ENCODE measurements at regions not wholly inside any gene's neighbourhood (a gene's known extent, or its start where the extent isn't known, plus 50 kb on each side); places are given as distances from the start of the nearest gene placed in this dataset.

DNA sequence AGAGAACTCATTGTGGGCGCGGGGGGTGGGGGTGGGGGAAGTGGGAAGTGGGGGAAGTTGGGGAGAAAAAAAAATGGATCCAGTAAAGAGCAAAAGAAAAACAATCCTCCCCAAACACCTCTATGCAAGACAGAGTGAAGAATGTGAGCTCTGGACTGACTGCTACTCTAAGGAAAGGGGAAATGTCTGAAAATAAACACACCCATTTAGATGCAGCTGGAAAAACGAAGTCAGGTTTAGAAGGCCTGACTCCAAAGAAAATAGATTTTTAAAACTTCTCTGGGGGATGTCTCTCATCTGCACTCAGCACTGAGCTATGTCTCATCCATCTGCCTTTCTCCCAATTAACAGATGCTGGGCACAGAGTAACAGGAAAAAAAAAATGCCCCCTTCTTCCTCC lies 904.4 kb downstream of the GALC start:
- Mint-ChIP-seq H3K9me3 (peaks cover 16% of the 10 kb centered on the region), H3K4me1 (ENCODE audit: low read depth) (no peaks in the 10 kb centered on the region), H3K27me3 (no peaks in the 10 kb centered on the region), H3K4me3 (no peak overlapping the region), H3K36me3 (ENCODE audit: low read depth) (no peaks in the 10 kb centered on the region), H3K27ac (no peak overlapping the region)
- no peak for DNase-seq

DNA sequence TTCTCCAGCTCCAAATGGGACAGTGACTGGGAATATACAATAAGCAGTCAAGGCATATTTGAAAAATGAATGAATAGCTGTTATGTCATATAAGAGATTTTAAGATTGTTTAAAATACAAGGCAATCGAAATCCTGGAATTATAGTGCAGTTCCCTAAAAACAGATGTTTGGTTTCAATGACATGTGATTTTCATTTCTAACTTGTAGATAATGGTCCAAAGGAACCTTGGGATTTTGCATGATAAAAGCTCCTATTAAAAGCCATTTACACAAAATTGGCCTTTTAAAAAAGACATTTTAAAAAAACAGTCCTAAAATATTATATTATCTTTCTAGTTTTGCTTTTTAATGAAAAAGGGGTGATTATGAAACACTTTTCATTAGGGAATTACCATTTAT lies 905.1 kb downstream of the GALC start:
- H3K4me1 Mint-ChIP-seq (ENCODE audit: low read depth) = no peaks in the 10 kb centered on the region
- no peak overlapping the region for H3K27ac Mint-ChIP-seq
- H3K4me3 Mint-ChIP-seq = no peak overlapping the region
- no peak for DNase-seq
- no peaks in the 10 kb centered on the region for H3K27me3 Mint-ChIP-seq
- peaks cover 16% of the 10 kb centered on the region for H3K9me3 Mint-ChIP-seq
- no peaks in the 10 kb centered on the region for H3K36me3 Mint-ChIP-seq (ENCODE audit: low read depth)

DNA sequence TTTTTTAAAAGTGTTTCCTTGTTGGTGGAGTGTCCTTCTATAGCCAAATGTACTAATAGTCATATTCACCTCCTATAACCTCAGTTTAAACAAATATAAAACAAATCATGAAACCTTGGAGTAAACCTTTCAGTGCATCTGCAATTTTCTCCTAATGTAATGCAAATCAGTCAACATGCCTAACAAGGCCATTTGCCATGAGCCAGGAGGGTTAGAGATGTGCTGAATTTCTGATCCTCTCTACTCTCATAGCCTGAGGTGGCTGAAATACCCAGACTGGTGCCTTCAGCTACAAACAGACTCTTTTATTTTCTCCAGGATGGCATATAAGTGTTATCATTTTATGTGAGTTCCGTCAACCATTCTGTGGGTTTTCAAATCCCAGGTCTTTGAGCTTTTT lies 908.1 kb downstream of the GALC start:
- Mint-ChIP-seq H3K27me3 (no peaks in the 10 kb centered on the region), H3K4me1 (ENCODE audit: low read depth) (no peaks in the 10 kb centered on the region), H3K36me3 (ENCODE audit: low read depth) (no peaks in the 10 kb centered on the region), H3K4me3 (no peak overlapping the region), H3K9me3 (peaks cover 12% of the 10 kb centered on the region), H3K27ac (no peak overlapping the region)
- no peak for DNase-seq

- DNase-seq = no peak
- no peaks in the 10 kb centered on the region for H3K4me1 Mint-ChIP-seq (ENCODE audit: low read depth)
- H3K36me3 Mint-ChIP-seq (ENCODE audit: low read depth) = no peaks in the 10 kb centered on the region
- H3K27me3 Mint-ChIP-seq = no peaks in the 10 kb centered on the region
- peaks cover 15% of the 10 kb centered on the region for H3K9me3 Mint-ChIP-seq
- no peak overlapping the region for H3K4me3 Mint-ChIP-seq
- no peak overlapping the region for H3K27ac Mint-ChIP-seq
Measured at GRCh38 chr14:87082917-87083316, 910.1 kb downstream of the GALC start.

DNA sequence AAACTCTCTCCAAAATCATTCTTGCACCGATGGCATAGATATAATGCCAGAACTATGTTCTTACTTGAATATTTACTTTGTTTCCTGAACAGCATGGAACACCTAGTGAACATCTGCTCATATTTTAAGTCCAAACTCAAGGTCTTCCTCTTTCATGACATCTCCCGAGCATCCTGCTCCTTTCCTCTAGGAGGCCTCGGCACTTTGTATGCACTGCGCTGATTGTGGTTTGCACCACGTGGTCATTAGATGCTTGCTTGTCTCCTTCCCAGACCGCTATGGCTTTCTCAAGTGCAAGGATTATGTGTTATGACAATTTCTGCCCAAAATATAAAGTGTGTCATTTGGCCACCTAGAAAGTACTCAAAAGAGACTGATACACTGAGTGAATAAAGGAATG lies 912.0 kb downstream of the GALC start:
- H3K27me3 Mint-ChIP-seq = no peaks in the 10 kb centered on the region
- no peaks in the 10 kb centered on the region for H3K36me3 Mint-ChIP-seq (ENCODE audit: low read depth)
- no peak overlapping the region for H3K27ac Mint-ChIP-seq
- DNase-seq = no peak
- no peak overlapping the region for H3K4me3 Mint-ChIP-seq
- H3K9me3 Mint-ChIP-seq = peaks cover 15% of the 10 kb centered on the region
- H3K4me1 Mint-ChIP-seq (ENCODE audit: low read depth) = no peaks in the 10 kb centered on the region

GRCh38 chr14:87080146-87080545 lies 912.8 kb downstream of the GALC start:
- Mint-ChIP-seq H3K27me3 (no peaks in the 10 kb centered on the region), H3K4me3 (no peak overlapping the region), H3K36me3 (ENCODE audit: low read depth) (no peaks in the 10 kb centered on the region), H3K4me1 (ENCODE audit: low read depth) (no peaks in the 10 kb centered on the region), H3K27ac (no peak overlapping the region), H3K9me3 (peaks cover 15% of the 10 kb centered on the region)
- no peak for DNase-seq

- H3K4me3 Mint-ChIP-seq = no peak overlapping the region
- H3K9me3 Mint-ChIP-seq = peaks cover 12% of the 10 kb centered on the region
- H3K4me1 Mint-ChIP-seq (ENCODE audit: low read depth) = no peaks in the 10 kb centered on the region
- H3K36me3 Mint-ChIP-seq (ENCODE audit: low read depth) = no peaks in the 10 kb centered on the region
- no peaks in the 10 kb centered on the region for H3K27me3 Mint-ChIP-seq
- DNase-seq = no peak
- no peak overlapping the region for H3K27ac Mint-ChIP-seq
Measured at GRCh38 chr14:87079416-87079815, 913.6 kb downstream of the GALC start.

- Mint-ChIP-seq H3K4me3 (no peak overlapping the region), H3K27ac (no peak overlapping the region)
- no peak for DNase-seq
Measured at GRCh38 chr14:87076922-87077321, 916.1 kb downstream of the GALC start.

GRCh38 chr14:87076146-87076545 lies 916.8 kb downstream of the GALC start:
- Mint-ChIP-seq H3K4me3 (no peak overlapping the region), H3K27me3 (no peaks in the 10 kb centered on the region)

More at GRCh38 chr14:87076922-87077321, 916.1 kb downstream of the GALC start:
- Mint-ChIP-seq H3K9me3 (peaks cover 6% of the 10 kb centered on the region), H3K27me3 (no peaks in the 10 kb centered on the region), H3K36me3 (ENCODE audit: low read depth) (no peaks in the 10 kb centered on the region), H3K4me1 (ENCODE audit: low read depth) (no peaks in the 10 kb centered on the region)

DNA sequence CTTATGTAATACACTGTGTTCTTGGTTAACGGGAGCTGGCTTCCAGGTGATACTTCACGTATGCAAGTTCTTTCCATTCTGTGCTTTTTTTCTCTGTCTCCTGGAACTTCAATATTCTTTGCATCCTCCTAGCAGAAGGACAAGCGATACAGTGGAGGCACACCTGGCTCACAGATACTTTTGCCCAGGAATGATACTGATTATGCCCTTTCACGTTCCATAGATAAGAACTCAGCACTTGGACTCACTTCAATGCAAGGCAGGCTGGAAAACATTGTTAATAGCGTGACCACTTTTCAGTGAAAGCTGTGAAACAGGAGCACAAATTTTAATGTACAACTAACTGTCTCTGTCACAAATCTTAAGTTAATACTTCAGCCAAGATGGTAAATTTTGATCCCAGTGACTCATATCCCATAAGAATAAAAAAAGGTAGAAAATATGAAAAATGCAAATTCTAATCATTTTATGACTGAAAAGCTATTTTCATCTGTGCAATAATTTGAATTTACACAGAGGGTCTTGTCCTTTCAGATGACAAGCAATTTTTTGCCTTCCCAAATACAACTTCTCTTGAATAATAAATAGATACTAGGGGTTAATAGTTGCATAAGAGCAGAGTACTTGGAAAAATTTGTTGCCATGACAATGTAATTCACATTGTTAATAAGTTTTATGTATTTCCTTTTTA lies 919.0 kb downstream of the GALC start:
- no peak overlapping the region for H3K27ac Mint-ChIP-seq
- H3K36me3 Mint-ChIP-seq (ENCODE audit: low read depth) = no peaks in the 10 kb centered on the region
- no peaks in the 10 kb centered on the region for H3K27me3 Mint-ChIP-seq
- H3K9me3 Mint-ChIP-seq = peaks cover 11% of the 10 kb centered on the region
- no peak overlapping the region for H3K4me3 Mint-ChIP-seq
- DNase-seq = no peak
- H3K4me1 Mint-ChIP-seq (ENCODE audit: low read depth) = no peaks in the 10 kb centered on the region

More at GRCh38 chr14:87076146-87076545, 916.8 kb downstream of the GALC start:
- Mint-ChIP-seq H3K36me3 (ENCODE audit: low read depth) (no peaks in the 10 kb centered on the region), H3K9me3 (peaks cover 11% of the 10 kb centered on the region), H3K4me1 (ENCODE audit: low read depth) (no peaks in the 10 kb centered on the region), H3K27ac (no peak overlapping the region)
- no peak for DNase-seq

- H3K27ac Mint-ChIP-seq = no peak overlapping the region
- DNase-seq = no peak
Measured at GRCh38 chr14:87067591-87067990, 925.4 kb downstream of the GALC start.

DNA sequence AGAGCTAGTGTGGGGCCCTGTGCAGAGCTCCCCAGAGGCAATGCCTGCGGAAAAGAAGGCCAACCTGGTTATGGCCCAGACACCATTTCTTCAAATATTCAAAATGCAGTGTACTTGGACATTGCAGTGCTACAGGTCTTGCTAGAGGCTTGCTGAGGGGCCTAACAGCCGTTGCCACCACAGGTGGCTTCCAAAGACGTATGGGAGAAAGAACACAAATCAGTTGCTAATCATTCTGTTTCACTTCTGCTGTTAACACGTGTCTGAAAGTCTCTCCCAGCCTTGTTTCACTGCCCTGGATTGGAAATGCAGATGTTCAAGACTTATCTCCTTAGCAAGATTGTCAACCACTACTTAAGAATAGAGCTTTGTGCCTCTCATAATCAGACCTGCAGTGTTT lies 925.9 kb downstream of the GALC start:
- Mint-ChIP-seq H3K27ac (no peak overlapping the region), H3K4me1 (ENCODE audit: low read depth) (no peaks in the 10 kb centered on the region), H3K36me3 (ENCODE audit: low read depth) (no peaks in the 10 kb centered on the region), H3K9me3 (peaks cover 7% of the 10 kb centered on the region), H3K4me3 (no peak overlapping the region), H3K27me3 (no peaks in the 10 kb centered on the region)
- DNase-seq = no peak

More at GRCh38 chr14:87067591-87067990, 925.4 kb downstream of the GALC start:
- no peaks in the 10 kb centered on the region for H3K36me3 Mint-ChIP-seq (ENCODE audit: low read depth)
- no peak overlapping the region for H3K4me3 Mint-ChIP-seq
- no peaks in the 10 kb centered on the region for H3K4me1 Mint-ChIP-seq (ENCODE audit: low read depth)
- H3K9me3 Mint-ChIP-seq = peaks cover 7% of the 10 kb centered on the region
- no peaks in the 10 kb centered on the region for H3K27me3 Mint-ChIP-seq

DNA sequence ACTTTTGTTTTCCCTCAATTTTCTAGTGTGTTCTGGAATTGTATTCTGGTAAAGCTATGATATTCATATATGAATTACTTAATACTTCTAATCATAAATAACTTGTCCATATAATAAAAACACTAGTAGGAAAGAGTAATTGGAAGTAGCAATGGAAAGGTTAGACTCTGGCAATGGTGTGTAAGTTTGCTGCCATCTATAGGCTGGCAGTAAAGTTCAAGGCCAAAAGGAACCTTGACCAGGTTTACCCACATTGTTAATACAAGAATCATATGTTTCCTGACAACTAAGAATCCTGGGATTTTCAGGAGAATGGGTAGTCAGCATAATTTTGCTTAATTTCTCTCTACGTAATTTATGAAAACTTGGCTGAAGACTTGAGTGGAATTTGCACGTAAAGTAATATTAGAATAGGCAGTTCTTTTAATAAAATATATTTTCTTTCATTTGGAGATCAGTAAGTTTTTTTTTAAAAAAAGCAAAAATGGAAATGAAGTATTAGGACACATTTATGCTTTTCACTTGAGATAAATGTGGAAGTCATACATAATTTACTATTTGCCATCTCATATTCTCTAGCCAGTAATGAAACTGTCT lies 926.7 kb downstream of the GALC start:
- Mint-ChIP-seq H3K4me1 (ENCODE audit: low read depth) (no peaks in the 10 kb centered on the region), H3K27me3 (no peaks in the 10 kb centered on the region), H3K27ac (no peak overlapping the region), H3K36me3 (ENCODE audit: low read depth) (no peaks in the 10 kb centered on the region), H3K4me3 (no peak overlapping the region), H3K9me3 (peaks cover 2% of the 10 kb centered on the region)
- DNase-seq = no peak

- no peaks in the 10 kb centered on the region for H3K4me1 Mint-ChIP-seq (ENCODE audit: low read depth)
- peaks cover 4% of the 10 kb centered on the region for H3K9me3 Mint-ChIP-seq
- H3K4me3 Mint-ChIP-seq = no peak overlapping the region
- DNase-seq = no peak
- no peak overlapping the region for H3K27ac Mint-ChIP-seq
- no peaks in the 10 kb centered on the region for H3K27me3 Mint-ChIP-seq
- no peaks in the 10 kb centered on the region for H3K36me3 Mint-ChIP-seq (ENCODE audit: low read depth)
Measured at GRCh38 chr14:87065366-87065765, 927.6 kb downstream of the GALC start.

GRCh38 chr14:87063181-87063580 lies 929.8 kb downstream of the GALC start:
- Mint-ChIP-seq H3K27me3 (no peaks in the 10 kb centered on the region), H3K4me3 (no peak overlapping the region), H3K4me1 (ENCODE audit: low read depth) (no peaks in the 10 kb centered on the region), H3K9me3 (peaks cover 10% of the 10 kb centered on the region), H3K27ac (no peak overlapping the region), H3K36me3 (ENCODE audit: low read depth) (no peaks in the 10 kb centered on the region)
- no peak for DNase-seq
